NCI-H2227 (cell line): ENCODE measurements at regions not wholly inside any gene's neighbourhood (a gene's known extent, or its start where the extent isn't known, plus 50 kb on each side); places are given as distances from the start of the nearest gene placed in this dataset.

ENCODE experiments used
- DNase-seq: peaks from one replicate; lab custom pipeline; 2025; ENCODE audit not compliant: unreplicated experiment; lab: John Stamatoyannopoulos, UW

- DNase-seq = no peak
Measured at GRCh38 chr9:88657893-88658292, 122.9 kb downstream of the NXNL2 start.

GRCh38 chr9:88658311-88658822, 123.4 kb downstream of the NXNL2 start:
- DNase-seq = no peak

DNA sequence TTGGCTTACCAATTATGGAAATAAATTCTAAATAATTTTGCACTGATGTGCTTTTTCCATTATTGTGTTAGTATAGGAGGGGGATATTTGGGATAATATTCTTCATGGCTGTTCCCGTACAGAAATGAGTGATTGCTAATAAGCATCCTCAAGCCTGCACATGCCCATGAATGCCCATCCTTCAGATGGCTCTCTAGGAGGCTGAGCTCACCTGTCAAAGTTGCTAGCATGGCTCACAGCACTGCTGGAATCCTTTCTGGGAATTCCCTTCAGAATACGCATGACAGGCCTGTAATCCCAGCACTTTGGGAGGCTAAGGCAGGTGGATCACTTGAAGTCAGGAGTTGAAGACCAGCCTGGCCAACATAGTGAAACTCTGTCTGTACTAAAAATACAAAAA, 124.1 kb downstream of the NXNL2 start:
- DNase-seq = no peak

DNA sequence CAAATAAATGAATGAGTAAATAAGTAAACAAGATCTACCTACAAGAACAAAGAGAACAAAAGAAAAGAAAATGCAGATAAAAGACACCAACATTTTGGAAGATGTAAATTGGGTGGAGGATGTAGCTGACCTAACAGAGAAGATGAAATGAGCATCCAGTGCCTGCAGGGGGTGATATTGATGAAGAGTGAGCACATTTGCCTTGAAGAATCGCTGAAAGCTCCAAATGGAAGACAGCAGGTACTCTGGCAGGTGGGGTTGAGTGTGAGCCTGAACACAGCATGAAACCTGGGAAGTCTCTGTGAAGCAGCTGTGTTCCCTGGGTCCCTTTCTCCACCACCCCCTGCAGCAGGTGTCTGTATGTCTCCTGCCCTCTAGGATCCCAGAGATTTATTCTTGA, 125.6 kb downstream of the NXNL2 start:
- no peak for DNase-seq

- DNase-seq = no peak
Measured at GRCh38 chr9:88661759-88662158, 126.8 kb downstream of the NXNL2 start.

DNA sequence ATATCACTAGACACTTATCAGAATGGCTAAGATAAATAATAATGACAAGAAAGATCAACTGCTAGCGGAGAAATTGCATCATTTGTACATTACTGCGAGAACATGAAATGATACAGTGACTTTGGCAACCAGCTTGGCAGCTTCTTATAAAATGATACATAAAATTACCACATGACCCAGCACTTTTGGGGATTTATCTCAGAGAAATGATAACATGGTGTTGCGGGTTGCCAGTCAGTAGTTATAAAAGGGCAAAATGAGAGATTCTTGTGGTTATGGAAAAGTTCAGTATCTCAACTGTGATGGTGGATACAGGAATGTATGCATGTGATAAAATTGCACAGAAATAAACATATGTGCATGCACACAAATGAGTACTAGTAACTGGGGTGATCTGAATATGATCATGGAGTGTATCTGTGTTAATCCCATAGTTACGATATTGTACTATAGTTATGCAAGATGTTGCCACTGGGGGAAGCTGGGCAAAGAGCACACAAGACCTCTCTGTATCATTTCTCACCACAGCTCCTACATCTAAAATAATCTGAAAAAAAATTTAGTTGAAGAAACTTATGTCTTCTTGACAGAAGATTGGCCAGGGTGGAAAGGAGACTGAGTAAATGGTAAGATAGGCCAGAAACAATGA, 128.9 kb downstream of the NXNL2 start:
- DNase-seq = no peak

DNA sequence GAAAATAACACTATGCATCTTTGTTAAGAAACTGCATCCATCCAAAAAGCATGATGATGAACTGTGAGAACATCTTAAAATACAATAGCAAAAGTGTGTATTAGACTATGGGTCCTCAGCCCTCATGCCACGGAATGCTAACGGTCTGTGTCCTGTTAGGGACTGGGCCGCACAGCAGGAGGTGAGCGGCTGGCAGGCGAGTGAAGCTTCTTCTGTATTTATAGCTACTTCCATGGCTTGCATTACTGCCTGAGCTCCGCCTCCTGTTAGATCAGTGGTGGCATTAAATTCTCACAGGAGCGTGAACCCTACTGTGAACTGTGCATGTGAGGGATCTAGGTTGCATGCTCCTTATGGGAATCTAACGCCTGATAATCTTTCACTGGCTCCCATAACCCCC, 129.8 kb downstream of the NXNL2 start:
- DNase-seq = no peak

GRCh38 chr9:88672874-88673689, 138.1 kb downstream of the NXNL2 start:
- no peak for DNase-seq

DNA sequence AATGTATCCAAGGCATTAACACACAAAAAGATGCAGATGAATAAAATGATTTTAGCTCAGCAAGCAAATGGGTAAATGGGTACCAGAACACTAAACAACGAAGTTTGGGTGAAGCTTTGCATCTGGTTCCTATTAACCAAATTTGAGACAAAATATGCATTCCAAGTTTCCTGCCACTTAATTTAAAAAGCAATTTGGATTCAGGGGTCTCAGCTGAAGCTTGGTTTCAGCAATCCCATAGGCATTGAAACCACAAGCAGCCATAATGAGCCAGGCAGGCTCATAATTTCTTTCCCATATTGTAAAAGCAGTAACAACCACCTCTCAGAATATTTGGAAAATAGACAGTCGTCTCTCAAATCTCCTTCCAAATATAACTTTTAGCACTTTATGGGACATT, 138.9 kb downstream of the NXNL2 start:
- no peak for DNase-seq

GRCh38 chr9:88676644-88677043, 141.7 kb downstream of the NXNL2 start:
- no peak for DNase-seq

DNA sequence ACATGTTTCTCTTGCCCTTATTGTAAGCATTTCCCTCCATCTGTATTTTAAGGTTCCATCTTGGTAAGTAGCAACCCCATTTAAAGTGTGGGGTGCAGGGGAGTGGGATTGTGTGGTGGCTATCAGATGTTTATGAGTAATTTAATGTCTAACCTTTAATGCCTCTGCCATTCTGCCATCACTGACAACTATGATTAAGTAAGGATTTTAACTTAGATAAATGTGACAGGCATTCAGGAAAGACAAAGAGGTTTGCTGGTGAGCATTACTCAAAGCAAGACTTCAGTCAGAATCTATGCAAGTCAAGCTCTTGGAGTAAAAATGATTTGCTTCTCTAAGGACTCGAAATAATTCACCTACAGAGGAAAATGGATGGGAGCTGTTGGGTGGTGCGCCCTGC, 143.0 kb downstream of the NXNL2 start:
- DNase-seq = no peak

GRCh38 chr9:88678431-88678830, 143.5 kb downstream of the NXNL2 start:
- DNase-seq = no peak

DNA sequence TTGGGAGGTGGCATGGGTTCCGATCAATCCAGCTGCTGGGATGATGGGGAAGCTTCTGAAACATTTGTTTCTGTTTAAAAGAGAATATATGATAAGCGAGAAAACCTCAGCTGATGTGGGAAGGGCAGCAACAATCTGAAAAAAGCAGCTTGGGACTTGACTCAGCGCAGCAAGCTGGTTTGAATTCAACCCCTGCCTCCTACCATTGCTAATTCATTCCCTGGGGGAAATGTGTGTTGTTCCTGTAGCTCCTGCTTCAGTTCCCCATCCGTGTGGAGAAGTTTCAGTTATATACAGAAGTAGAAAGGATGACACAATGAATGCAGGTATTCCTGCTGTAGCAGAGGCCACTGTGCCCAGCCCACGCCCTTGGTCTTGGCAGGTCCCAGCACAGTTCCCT, 145.1 kb downstream of the NXNL2 start:
- no peak for DNase-seq

GRCh38 chr9:88680505-88681160, 145.7 kb downstream of the NXNL2 start:
- no peak for DNase-seq

- no peak for DNase-seq
Measured at GRCh38 chr9:88681434-88681833, 146.5 kb downstream of the NXNL2 start.

- DNase-seq = no peak
Measured at GRCh38 chr9:88682431-88682831, 147.5 kb downstream of the NXNL2 start.

DNA sequence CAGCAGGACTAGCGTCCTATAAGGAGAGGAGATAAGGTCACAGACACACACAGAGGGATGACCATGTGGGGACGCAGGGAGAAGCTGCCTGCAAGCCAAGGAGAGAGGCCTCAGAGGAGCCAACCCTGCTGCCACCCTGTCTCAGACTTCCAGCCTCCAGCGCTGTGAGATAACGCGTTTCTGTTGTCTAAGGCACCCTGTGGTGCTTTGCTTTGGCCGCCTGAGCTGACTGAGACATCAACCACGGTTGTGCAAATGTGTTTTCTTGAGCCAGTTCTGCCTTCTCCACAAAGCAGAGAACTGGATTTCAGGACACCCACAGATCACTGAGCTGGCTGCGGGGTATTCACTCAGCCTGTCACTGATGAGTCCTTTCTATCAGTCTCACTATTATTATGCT, 149.1 kb downstream of the NXNL2 start:
- no peak for DNase-seq

DNA sequence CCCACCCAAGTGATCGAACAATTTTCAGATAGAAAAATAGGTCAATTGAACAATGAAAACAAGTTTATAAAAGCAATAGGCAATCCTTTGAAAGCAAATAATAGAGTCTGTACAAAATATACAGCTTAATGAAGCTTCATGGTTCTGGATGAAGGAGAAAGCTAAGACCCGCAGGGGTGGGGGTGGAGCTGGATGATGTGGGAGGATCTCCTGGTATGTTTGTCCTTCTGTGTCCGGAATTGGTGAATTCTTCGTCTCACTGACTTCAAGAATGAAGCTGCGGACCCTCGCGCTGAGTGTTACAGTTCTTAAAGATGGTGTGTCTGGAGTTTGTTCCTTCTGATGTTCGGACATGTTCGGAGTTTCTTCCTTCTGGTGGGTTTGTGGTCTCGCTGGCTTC, 149.9 kb downstream of the NXNL2 start:
- no peak for DNase-seq

GRCh38 chr9:88685966-88686365, 151.0 kb downstream of the NXNL2 start:
- DNase-seq = no peak

DNA sequence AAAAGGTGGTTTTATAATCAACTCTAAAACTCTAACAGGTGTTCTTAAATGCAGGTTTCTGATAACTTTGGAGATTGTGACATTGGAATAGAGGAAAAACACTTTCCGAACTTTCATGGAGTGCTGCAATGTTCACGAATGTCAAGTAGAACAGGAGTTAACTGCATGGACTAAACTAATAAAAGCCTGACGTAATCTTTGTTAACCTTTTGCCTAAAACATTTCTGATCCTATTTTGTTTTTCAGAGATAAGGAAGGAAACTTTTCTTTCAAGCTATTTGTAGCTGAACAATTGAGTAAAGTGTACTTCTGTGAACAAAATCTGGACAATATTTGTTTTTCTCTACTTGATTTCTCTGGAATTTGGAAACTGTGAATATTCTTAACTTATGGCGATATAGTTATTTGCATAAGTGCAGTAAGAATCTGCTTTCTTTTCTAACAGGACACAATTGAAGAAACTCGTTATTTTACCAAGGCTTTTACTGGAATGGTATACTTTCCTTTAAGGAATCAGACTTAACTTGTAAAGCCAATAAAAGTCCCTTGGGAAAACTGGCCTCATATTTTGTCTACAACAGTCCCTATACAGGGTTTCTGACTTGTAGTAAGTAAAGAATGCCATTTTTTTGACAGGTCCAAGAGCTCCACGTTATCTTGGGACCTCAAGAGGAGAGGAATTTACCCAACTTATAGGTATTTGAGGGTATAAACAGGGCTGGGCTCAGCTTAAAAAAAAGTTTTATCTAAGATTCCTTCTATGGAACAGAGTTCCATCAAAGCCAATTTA, 154.7 kb downstream of the NXNL2 start:
- DNase-seq = no peak

- DNase-seq = no peak
Measured at GRCh38 chr9:88690628-88691027, 155.7 kb downstream of the NXNL2 start.
